ENCODE measurements at regions not wholly inside any gene's neighbourhood (a gene's known extent, or its start where the extent isn't known, plus 50 kb on each side); places are given as distances from the start of the nearest gene placed in this dataset.
A peak's percentile ranks its signal among the peaks of the same experiment; 100 is the strongest.

- Mint-ChIP-seq H3K9me3 (no peaks in the 10 kb centered on the region), H3K27ac (no peak overlapping the region), H3K4me1 (peaks cover 0 to 3% of the 10 kb centered on the region in 2 experiments; a peak in 1 of 4 replicates), H3K4me3 (no peak overlapping the region), H3K36me3 (ENCODE audit: insufficient read depth in 1 of 3, low read depth in 3 of 3) (no peaks in the 10 kb centered on the region), H3K27me3 (ENCODE audit: low read depth) (no peaks in the 10 kb centered on the region)
- TF ChIP-seq CTCF (conservative IDR thresholded peaks at IDR 0.05): peak; percentile 75
- H3K4me1 ChIP-seq (ENCODE audit: insufficient read depth, low read length): no peaks in the 10 kb centered on the region
- no peak overlapping the region for H3K14ac ChIP-seq (ENCODE audit: insufficient read depth, low read length)
- no peaks in the 10 kb centered on the region for H4K20me1 ChIP-seq (ENCODE audit: control insufficient read depth, insufficient read depth, insufficient read length)
- H3K27me3 ChIP-seq (ENCODE audit: insufficient read depth, low read length): no peaks in the 10 kb centered on the region
- no peak overlapping the region for H4K91ac ChIP-seq (ENCODE audit: insufficient read length, low read depth, low read length)
- no peak overlapping the region for H2BK15ac ChIP-seq (ENCODE audit: low read depth, low read length)
- H3K9me3 ChIP-seq (ENCODE audit: control insufficient read depth, low read depth, low read length): no peaks in the 10 kb centered on the region
- H2AK5ac ChIP-seq (ENCODE audit: insufficient read length, low read length): no peak overlapping the region
- H3T11ph ChIP-seq (ENCODE audit: low read length): no peak overlapping the region
- H3K4ac ChIP-seq (ENCODE audit: low read depth, low read length): no peak overlapping the region
- H4K5ac ChIP-seq (ENCODE audit: insufficient read length, low read depth, low read length): no peak overlapping the region
- no peak overlapping the region for H3K56ac ChIP-seq (ENCODE audit: insufficient read length, low read depth, low read length)
- WGBS (ENCODE audit: extremely low coverage, insufficient read length, low lambda C conversion rate): no CpG with 5 or more reads among the region's 2 CpGs
- DNase-seq: no peak
- no peak overlapping the region for H4K8ac ChIP-seq (replicated peaks; ENCODE audit: insufficient read length, low read depth, low read length)
- no peak overlapping the region for H2BK120ac ChIP-seq (ENCODE audit: low read depth, low read length, poor library complexity, severe bottlenecking)
- no peak overlapping the region for H2BK12ac ChIP-seq (ENCODE audit: insufficient read length, low read depth, low read length)
- no peak overlapping the region for H3K9ac ChIP-seq (ENCODE audit: extremely low read depth, insufficient read length, low read length)
- no peak overlapping the region for H3K27ac ChIP-seq (ENCODE audit: insufficient read length, low read depth, low read length)
- H3K79me2 ChIP-seq (ENCODE audit: insufficient read depth, low read length): no peaks in the 10 kb centered on the region
- H3K23me2 ChIP-seq (ENCODE audit: insufficient read length, low read depth, low read length, poor library complexity, severe bottlenecking): no peaks in the 10 kb centered on the region
- no peak overlapping the region for H2AFZ ChIP-seq (ENCODE audit: low read length)
- H2BK5ac ChIP-seq (ENCODE audit: insufficient read length, low read length): no peak overlapping the region
- no peak overlapping the region for H3K4me2 ChIP-seq (ENCODE audit: insufficient read depth, insufficient read length, low read length)
- no peak overlapping the region for H2BK20ac ChIP-seq (ENCODE audit: low read depth, low read length, poor library complexity, severe bottlenecking)
- no peaks in the 10 kb centered on the region for H3K79me1 ChIP-seq (ENCODE audit: insufficient read depth, low read depth, low read length, poor library complexity, severe bottlenecking)
- H3K18ac ChIP-seq (ENCODE audit: insufficient read length, low read depth, low read length): no peak overlapping the region
- no peak overlapping the region for H3K23ac ChIP-seq (ENCODE audit: insufficient read length, low read depth, low read length)
Observed at GRCh38 chr1:172745014-172745413, 86.1 kb downstream of the FASLG start.

Measured in H9 (cell line).